MM.1S (cell line): ENCODE measurements at regions not wholly inside any gene's neighbourhood (a gene's known extent, or its start where the extent isn't known, plus 50 kb on each side); places are given as distances from the start of the nearest gene placed in this dataset.
A peak's percentile ranks its signal among the peaks of the same experiment; 100 is the strongest.

Experiments
- DNase-seq: peaks from one replicate; pipeline ENCODE4 v3.0.0-alpha.2; 2015
- H2AFZ ChIP-seq: fragments of 300-600 bp; sonication (generic); 2 replicates; pipeline ENCODE4 v1.6.0; 2016; ENCODE audit warnings: antibody characterized with exemption, low read length
- H3F3A ChIP-seq: fragments of 300-600 bp; sonication (generic); 2 replicates; pipeline ENCODE4 v1.6.1; 2016; ENCODE audit warnings: mild to moderate bottlenecking, antibody characterized with exemption, low read length, moderate library complexity, mixed read lengths; ENCODE audit not compliant: insufficient read depth
- H3K27ac ChIP-seq: fragments of 300-600 bp; sonication (generic); 2 replicates; pipeline ENCODE4 v1.5.1; 2016; ENCODE audit warnings: mild to moderate bottlenecking, low read length
- H3K27me3 ChIP-seq: fragments of 300-600 bp; sonication (generic); replicated peaks from 2 replicates; pipeline ENCODE4 v1.6.0; 2016; ENCODE audit warnings: low read length; ENCODE audit not compliant: insufficient read depth
- H3K36me3 ChIP-seq: fragments of 300-600 bp; sonication (generic); replicated peaks from 2 replicates; pipeline ENCODE4 v1.6.1; 2016; ENCODE audit warnings: mild to moderate bottlenecking, low read length, mixed read lengths; ENCODE audit not compliant: insufficient read depth
- H3K4me1 ChIP-seq: fragments of 300-600 bp; sonication (generic); 2 replicates; pipeline ENCODE4 v1.6.1; 2016; ENCODE audit warnings: low read length, mixed read lengths
- H3K4me2 ChIP-seq: fragments of 300-600 bp; sonication (generic); 2 replicates; pipeline ENCODE4 v1.6.0; 2016; ENCODE audit warnings: low read depth, low read length
- H3K4me3 ChIP-seq: fragments of 300-600 bp; sonication (generic); 2 replicates; pipeline ENCODE4 v1.5.1; 2016; ENCODE audit warnings: low read length, mixed read lengths
- H3K79me2 ChIP-seq: fragments of 300-600 bp; sonication (generic); 2 replicates; pipeline ENCODE4 v1.6.1; 2016; ENCODE audit warnings: mixed run types, low read length, mixed read lengths
- H3K9ac ChIP-seq: fragments of 300-600 bp; sonication (generic); 2 replicates; pipeline ENCODE4 v1.6.1; 2016; ENCODE audit warnings: low read length, mixed read lengths
- H3K9me2 ChIP-seq: fragments of 300-600 bp; sonication (generic); replicated peaks from 2 replicates; pipeline ENCODE4 v1.6.1; 2016; ENCODE audit warnings: mild to moderate bottlenecking, low read length, mixed read lengths; ENCODE audit not compliant: insufficient read depth
- H3K9me3 ChIP-seq: fragments of 300-600 bp; sonication (generic); replicated peaks from 2 replicates; pipeline ENCODE4 v1.6.1; 2016; ENCODE audit warnings: mild to moderate bottlenecking, low read length, mixed read lengths; ENCODE audit not compliant: insufficient read depth
- H4K20me1 ChIP-seq: fragments of 300-600 bp; sonication (generic); 2 replicates; pipeline ENCODE4 v1.6.1; 2016; ENCODE audit warnings: mild to moderate bottlenecking, low read length, moderate library complexity, mixed read lengths; ENCODE audit not compliant: insufficient read depth
- CTCF ChIP-seq: fragments of 300-600 bp; sonication (generic); IDR thresholded peaks from 2 replicates; pipeline ENCODE4 v1.5.1; 2016; ENCODE audit warnings: antibody characterized with exemption, low read length, mixed read lengths
- EZH2 ChIP-seq: fragments of 300-600 bp; sonication (generic); optimal IDR thresholded peaks from 2 replicates; pipeline ENCODE3; 2017; ENCODE audit warnings: low read depth, mild to moderate bottlenecking, antibody characterized with exemption, low read length, mixed read lengths
- EZH2phosphoT487 ChIP-seq: fragments of 300-600 bp; sonication (generic); IDR thresholded peaks from 2 replicates; pipeline ENCODE4 v1.6.1; 2018; ENCODE audit warnings: antibody characterized with exemption, low read length

- Histone ChIP-seq H3K36me3 (no peaks in the 10 kb centered on the region), H3K9me2 (no peaks in the 10 kb centered on the region), H3K9me3 (no peaks in the 10 kb centered on the region), H3K27ac (peak overlapping the region; percentile 66; the same call in 1 of the 2 replicates), H3F3A (no peaks in the 10 kb centered on the region), H3K9ac (peak overlapping the region; percentile 49; the same call in 1 of the 2 replicates), H4K20me1 (no peaks in the 10 kb centered on the region), H3K79me2 (no peaks in the 10 kb centered on the region), H3K4me3 (peak overlapping the region; percentile 53), H2AFZ (peak overlapping the region; percentile 57), H3K27me3 (no peaks in the 10 kb centered on the region), H3K4me2 (peak overlapping the region; percentile 77), H3K4me1 (peaks cover 4% of the 10 kb centered on the region; the same call in 1 of the 2 replicates)
- peak; percentile 77 for DNase-seq
- no peak for TF ChIP-seq EZH2phosphoT487
- no peak for TF ChIP-seq CTCF
- TF ChIP-seq EZH2: no peak
Measured at GRCh38 chr13:40388617-40389016, 277.8 kb downstream of the FOXO1 start.

GRCh38 chr13:40389081-40389641 lies 277.3 kb downstream of the FOXO1 start:
- Histone ChIP-seq H3K27me3 (no peaks in the 10 kb centered on the region), H3K27ac (peak overlapping the region; percentile 66; the same call in 1 of the 2 replicates), H3K9me2 (no peaks in the 10 kb centered on the region), H3K9ac (peak overlapping the region; percentile 49; the same call in 1 of the 2 replicates), H3K79me2 (no peaks in the 10 kb centered on the region), H3K4me3 (peak overlapping the region; percentile 53), H2AFZ (peak overlapping the region; percentile 57), H3K4me2 (peak overlapping the region; percentile 77), H3K36me3 (no peaks in the 10 kb centered on the region), H4K20me1 (no peaks in the 10 kb centered on the region), H3K4me1 (peaks cover 4% of the 10 kb centered on the region; the same call in 1 of the 2 replicates), H3F3A (no peaks in the 10 kb centered on the region), H3K9me3 (no peaks in the 10 kb centered on the region)
- peak; percentile 27 for DNase-seq
- TF ChIP-seq CTCF: no peak
- TF ChIP-seq EZH2: no peak
- TF ChIP-seq EZH2phosphoT487: no peak

DNA sequence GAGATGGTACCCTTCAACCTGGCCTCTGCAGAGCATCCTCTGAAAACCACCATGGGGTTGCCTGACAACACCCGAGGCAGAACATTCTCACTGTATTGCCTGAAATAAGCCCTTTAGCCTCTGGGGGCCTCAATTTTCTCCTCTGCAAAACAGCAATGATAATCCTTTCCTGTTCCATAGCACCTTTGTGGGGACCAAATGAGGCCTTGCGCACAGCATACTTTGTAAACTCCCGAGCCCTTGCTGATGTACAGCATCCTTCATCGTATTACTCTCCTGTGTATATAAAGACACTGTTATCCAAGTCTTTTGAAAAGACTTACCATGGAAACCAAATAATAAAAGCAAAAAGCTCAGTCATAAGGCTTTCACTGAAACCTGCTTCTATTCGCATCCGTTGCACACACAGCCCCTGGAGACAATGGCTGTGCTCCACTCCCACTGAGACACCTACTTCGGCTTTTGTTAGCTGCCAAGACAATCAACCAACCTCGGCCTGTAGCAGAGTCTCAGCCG lies 276.0 kb downstream of the FOXO1 start:
- TF ChIP-seq EZH2: no peak
- no peak for TF ChIP-seq CTCF
- no peak for TF ChIP-seq EZH2phosphoT487
- Histone ChIP-seq H3K27me3 (no peaks in the 10 kb centered on the region), H3K9me2 (no peaks in the 10 kb centered on the region), H2AFZ (no peak overlapping the region), H4K20me1 (no peaks in the 10 kb centered on the region), H3K36me3 (no peaks in the 10 kb centered on the region), H3K27ac (no peak overlapping the region), H3K9me3 (no peaks in the 10 kb centered on the region), H3K4me2 (no peak overlapping the region), H3K9ac (no peak overlapping the region), H3K4me1 (peaks cover 4% of the 10 kb centered on the region; the same call in 1 of the 2 replicates), H3K79me2 (no peaks in the 10 kb centered on the region), H3F3A (no peaks in the 10 kb centered on the region), H3K4me3 (no peak overlapping the region)
- no peak for DNase-seq
